Activated CD4-positive, CD25-positive, alpha-beta regulatory T cell treated with anti-CD3 and anti-CD28 coated beads, Interleukin-2, amount 50 U/mL, for 16 hours (primary cell): ENCODE measurements at regions not wholly inside any gene's neighbourhood (a gene's known extent, or its start where the extent isn't known, plus 50 kb on each side); places are given as distances from the start of the nearest gene placed in this dataset.
"Not testable (repeated sequence)": the region's sequence is repeated elsewhere in the genome, so short reads cannot be mapped to it uniquely, and the experiment has no call there.

Source experiments
- DNase-seq: peaks from one replicate; pipeline ENCODE4 v3.0.0-alpha.2; 2020; ENCODE audit warnings: low read depth, low spot score

DNA sequence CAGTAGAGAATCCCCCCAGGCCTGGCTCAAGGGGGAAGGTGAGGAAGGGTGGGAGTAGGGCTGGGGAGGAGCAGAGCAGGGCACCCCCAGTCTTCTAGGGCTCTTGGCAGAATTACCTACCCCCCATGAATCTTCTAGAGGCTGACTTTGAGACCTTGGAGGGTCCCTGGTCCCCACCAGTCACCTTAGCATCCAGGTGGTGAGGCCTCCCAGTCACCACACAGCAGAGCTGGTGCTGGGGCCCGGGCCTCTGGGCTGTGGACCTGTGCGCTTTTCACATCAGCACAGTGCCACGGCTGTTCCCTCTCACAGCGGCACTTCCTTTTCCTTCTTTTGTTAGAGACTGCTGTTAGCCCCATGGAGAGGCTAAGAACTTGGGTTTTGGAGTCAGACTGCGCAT lies 148.6 kb upstream of the PITX1 start:
- no peak for DNase-seq

DNA sequence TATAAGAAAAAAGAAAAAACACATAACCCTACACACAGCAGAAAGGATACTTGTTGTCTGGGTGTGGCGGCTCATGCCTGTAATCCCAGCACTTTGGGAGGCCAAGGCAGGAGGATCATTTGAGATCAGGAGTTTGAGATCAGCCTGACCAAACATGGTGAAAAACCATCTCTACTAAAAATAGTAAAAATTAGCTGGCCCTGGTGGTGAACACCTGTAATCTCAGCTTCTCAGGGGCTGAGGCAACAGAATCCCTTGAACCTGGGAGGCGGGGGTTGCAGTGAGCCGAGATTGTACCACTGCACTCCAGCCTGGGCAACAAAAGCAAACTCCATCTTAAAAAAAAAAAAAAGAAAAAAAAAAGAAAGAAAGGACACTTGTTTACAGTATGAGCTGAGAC lies 147.6 kb upstream of the PITX1 start:
- DNase-seq: no peak

DNA sequence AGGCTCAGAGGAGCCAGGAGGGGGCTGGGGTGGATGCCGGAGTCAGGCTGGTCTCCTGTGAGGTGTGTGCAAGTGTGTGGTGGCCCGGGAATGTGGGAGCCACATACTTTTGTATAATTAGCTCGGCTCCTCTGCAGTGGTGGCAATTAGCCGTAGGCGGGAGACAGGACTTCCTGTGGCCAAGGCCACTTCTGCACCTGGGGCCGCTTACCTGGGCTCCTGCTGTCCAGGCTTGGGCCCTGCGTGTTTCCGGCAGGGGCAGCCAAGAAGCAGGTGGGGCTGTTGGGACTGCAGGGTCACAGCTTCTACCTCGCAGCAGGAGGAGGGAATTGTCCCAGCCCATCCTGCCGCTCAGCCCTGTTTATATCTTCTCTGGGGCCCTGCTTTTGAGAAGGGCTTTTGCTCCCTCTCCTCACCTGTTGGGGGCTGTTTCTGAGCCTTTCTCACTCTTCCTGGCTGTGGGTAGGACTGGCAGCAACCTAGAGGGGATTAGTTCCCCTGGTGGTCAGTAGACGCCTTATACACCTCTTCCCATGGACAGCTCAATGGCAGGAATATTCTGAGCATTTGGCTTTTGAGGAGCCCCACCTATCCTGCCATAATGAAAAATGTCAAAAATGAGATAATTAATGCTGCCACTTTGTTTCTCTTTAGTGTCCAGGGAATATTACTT lies 145.4 kb upstream of the PITX1 start:
- DNase-seq: no peak

DNA sequence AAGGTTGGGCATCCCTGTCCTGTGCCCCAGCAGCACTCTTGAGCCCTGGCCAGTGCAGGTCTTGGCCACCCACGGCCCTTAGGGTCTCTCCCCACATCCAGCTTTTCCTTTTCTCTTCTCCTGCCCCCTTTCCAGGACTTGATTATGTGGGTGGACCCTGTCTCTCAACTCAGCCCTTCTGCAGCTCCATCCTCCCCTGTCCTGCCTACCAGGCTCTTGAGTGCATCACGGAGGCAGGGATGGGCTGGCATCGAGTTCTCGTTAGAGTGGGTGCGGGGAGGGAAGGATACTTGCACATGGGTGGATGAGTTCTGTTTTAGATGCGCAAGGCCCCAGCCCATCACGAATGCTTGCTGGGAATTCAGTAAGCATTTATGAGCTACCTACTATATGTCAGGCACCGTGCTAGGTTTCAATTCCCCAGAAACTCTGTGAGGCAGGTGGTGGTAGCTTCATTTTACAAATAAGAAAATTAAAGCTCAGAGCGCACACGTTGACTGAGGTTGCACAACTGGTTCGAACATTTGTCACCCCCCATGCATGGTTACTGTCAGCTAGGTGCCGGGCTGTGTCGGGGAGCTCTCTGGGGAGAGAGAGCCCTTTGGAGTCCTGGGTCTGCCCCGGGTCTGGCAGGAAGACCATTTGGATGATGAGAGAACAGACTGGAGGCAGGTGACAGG lies 144.6 kb upstream of the PITX1 start:
- DNase-seq: no peak

DNA sequence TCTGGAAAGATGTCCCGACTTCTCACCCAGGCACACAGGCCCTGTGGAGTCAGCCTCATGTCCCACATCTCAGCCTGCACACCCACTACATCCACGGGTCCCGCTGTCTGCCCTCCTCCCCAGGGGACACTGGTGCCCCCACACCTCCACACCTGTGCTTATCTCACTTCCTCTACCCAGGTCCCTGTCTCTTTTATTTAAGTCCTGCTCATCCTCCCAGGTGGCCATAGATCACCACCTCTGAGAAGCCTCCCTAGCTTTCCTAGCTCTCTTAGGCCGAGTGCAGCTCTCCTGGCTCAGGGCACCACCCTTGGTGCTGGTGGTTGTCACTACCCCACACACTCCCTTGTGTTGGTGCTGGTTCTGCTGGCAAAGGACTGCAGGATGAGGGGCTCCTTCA lies 143.6 kb upstream of the PITX1 start:
- no peak for DNase-seq

DNA sequence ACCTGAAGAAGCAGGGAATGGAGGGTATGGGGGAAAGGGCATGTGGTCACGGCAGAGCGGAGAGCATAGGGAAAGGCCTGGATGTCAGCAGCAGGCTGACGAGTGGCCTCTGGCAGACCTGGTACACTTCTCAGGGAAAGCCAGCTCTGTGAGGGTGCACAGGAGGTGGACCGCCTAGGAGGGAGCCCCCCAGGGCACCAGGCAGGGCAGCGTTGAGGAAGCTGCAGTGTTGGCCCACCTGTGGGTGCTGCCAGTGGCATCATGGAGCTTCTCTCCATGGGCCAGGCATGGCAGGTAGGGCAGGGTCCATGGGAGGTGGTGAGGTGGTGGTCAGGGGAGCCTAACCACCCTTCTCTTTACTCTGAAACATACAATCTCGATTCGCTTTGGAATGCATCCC lies 143.0 kb upstream of the PITX1 start:
- no peak for DNase-seq

DNA sequence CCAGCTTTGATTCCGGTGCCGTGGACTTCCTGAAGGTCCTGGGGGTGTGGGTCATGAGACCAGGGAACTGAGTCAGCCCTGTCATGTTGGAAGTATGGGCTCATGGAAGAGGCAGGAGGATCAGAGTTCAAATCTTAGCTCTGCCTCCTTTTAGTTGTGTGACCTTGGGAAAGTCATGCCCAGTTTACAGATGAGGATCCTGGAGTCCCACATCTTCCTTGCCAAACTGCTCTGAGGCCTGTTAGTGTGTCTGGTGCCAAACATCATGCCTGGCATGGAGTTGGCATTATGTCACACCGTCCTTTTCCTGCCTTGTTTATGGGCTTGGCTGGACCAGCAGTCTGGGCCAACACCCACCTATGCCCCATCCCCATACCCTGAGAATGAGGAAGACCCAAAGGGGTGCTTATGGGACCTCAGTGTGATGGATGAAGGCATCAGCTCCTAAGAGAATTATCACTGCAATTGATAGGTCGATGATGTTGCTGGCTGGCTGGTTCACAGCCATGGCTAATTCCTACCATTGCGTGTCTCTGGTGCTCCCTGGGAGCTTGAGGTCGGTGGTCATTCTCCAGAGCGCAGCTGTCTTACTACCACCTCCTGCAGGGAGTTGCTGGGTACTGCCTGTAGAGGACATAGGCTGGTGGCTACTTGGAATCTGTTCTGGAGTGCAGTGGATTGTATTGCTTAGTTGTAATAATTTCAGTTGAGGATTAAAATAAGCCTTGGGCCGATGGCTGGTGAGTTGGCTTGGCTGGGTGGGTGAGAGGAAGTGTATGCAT lies 140.5 kb upstream of the PITX1 start:
- no peak for DNase-seq

DNA sequence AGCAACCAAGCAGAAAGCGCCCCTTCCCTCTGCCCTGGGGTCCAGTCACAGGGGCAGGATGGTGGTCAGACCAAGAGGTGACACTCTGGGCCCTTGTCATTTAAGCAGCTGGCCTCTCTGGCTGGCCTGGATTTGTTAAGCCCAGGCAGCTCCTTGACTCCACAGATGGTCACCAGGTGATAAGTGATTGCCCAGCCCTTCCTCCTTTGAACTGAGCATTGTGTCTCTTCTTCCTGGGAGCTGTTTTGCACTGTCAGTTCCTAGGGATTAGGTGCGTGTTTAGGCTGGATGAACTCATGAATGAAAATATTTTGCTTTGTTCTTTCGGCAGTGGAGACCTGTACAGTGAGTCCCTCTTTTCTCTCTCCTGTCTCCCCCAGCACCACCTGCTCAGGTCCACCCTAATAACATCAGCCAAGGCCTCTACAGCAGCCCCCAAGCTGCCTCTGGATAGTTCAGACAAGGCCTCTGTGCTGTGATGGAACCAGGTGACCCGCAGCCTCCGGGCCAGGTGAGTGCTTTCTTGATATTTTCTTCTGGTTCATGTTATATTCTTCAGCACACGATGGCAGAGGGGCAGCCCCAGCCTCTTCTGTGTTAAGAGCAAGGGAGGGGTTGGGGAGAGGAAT lies 139.7 kb upstream of the PITX1 start:
- no peak for DNase-seq

DNA sequence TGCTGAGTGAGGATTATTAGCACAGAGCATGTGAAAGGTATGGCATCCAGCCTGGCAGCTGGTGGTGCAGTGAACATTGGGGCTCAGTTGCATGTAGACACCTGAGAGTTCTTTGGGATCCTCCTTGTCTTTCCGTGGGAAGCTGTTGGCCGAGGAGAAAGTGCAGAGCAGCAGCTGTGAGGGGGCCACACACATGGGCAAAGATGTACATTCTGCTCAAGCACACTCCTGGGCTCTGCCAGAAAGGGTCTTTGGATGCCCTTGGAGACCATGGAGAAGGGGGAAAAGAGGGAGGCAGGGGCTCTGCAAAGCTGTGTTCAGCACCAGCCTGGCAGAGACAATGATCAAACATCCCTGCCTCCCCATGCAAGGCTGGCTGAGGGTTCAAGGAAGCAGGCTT lies 138.7 kb upstream of the PITX1 start:
- DNase-seq: no peak

DNA sequence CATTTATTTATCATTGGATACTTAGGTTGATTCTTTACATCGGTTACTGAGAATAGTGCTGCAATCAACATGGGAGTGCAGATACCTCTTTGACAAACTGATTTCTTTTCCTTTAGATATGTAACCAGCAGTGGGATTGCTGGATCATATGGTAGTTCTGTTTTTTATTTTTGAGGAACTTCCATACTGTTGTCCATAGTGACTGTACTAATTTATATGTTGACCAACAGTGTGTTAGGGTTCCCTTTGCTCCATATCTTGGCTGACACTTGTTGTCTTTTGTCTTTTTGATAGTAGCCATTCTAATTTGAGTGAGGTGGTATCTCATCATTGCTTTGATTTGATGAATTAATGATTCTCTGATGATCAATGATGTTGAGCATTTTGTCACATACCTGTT lies 137.3 kb upstream of the PITX1 start:
- DNase-seq: no peak

DNA sequence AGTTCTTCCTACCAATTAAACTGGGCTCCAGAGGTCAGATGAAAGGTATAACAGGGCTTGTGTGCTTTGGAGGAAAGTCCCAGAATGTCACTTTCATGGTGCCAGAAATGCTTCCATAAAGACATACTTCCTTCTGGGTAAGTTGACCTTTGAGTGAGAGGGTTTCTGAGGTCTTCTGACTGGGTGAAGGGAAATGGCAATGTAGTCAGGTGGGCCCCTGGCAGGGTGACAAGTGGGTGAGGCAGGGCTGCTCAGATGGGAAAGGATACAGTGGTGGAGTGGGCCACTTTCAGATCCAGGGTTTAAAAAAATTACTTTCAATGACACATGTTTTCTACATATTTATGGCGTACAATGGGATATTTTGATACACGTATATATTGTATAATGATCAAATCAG lies 136.5 kb upstream of the PITX1 start:
- DNase-seq: no peak

DNA sequence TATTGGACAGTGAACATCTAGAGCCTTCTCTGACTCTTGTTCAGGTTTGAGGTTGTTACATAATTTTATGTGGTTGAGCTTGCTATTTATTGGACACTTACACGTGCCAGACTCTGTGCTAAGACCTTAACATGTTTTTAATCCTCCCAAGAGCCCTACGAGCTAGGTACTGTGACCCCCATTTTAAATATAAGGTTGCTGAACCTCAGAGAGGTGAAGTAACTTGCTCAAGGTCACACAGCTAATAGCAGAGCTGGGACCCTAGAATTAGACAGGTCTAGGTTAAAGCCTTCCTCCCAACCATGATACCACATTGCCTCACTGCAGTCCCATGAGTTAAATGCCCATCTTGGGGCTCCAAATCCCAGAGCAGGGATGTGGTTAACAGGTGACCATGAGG lies 135.7 kb upstream of the PITX1 start:
- no peak for DNase-seq

DNA sequence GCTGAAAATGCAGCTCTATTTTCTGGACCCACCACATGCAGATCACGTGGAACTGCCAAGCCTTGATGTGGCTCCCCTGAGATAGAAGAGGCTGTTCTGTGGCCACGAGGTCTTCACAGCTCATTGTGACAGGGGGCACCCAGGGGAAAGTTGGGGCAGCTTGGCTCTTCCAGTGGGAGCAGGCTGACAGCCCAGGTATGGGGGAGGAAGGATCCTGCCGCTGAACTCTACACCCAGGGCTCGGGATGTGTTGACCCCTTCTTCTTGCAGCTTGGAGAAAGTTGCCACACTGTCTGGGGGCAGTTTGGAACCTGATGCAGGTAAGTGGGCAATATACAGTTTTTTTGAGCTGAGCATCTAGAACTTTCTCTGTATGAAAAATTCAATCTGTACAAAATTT lies 133.6 kb upstream of the PITX1 start:
- DNase-seq: no peak

DNA sequence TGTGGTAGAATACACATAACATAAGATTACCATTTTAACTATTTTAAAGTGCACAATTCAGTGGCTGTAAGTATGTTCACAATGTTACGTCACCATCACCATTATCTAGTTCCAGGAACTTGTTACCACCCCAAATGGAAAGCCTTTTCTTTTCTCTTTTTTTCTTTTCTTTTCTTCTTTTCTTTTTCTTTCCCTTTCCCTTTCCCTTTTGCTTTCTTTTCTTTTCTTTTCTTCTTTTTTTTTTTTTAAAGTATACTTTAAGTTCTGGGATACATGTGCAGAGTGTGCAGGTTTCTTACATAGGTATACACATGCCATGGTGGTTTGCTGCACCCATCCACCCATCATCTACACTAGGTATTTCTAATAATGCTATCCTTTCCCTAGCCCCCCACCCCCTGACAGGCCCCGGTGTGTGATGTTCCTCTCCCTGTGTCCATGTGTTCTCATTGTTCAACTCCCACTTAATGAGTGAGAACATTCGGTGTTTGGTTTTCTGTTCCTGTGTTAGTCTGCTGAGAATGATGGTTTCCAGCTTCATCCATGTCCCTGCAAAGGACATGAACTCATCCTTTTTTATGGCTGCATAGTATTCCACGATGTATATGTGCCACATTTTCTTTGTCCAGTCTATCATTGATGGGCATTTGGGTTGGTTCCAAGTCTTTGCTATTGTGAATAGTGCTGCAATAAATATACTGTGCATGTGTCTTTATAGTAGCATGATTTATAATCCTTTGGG lies 131.0 kb upstream of the PITX1 start:
- not testable (repeated sequence) for DNase-seq

DNA sequence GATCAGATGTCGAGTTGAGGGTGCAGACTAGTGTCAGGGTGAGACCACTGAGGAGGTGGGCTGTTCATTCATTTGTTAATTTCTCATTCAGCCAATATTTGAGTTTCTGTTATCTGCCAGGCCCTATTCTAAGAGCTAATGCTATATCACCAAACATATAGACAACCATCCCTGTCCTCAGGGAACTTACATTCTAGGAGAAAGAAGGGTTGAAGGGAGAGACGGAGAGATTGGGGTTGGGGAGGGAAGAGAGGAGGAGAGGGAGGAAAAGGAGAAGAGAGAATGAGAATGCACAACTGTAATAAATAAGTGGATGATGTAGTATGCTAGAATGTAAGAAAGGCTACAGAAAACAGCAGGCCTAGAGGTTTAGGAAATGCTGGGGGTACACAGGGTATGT lies 129.9 kb upstream of the PITX1 start:
- DNase-seq: no peak

DNA sequence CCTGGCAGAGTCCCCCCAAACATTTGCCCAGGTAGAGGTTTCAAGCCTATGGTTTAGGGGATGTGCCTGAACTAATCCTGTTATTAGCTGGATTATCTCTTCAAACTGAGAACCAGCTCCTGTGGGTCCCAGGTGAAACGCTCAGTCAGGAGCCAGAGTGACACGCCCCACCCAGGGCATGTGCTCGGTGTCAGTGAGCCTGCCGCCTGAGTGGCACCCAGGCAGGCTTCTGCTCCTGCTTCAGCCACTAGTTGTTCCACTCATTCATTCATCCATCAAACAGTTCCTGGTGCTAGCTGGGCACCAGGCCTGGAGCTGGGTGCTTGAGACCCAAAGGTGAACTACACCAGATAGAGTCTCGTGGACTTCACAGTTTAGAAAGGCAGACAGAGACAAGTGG lies 129.4 kb upstream of the PITX1 start:
- DNase-seq: no peak

DNA sequence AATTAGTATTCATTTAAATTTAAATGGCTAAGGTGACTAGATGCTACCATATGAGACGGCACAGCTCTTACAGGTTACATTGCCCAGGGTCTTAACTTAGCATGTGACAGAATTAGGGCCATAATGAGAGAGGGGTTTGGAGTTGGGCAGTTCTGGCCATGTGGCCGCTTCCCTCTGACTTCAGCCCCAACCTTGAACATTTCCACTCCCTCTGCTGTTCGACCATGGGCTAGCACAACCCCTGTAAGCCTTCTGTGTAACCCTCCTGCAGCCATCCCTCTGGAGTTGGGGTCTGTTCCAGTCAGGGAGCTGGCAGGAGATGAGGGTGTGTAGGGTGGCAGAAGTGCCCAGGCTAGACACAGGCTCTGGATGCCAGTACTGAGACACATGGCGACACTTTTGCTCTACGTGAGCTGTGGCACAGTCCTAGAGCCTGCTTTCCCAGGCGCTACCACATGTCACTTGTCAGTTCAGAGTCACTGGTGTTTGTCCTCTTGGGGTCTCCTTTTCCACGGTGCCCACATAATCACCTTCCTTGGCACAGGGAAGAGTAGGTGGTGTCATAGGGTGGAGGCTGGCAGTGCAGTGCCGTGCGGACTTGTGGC lies 128.7 kb upstream of the PITX1 start:
- DNase-seq: no peak

DNA sequence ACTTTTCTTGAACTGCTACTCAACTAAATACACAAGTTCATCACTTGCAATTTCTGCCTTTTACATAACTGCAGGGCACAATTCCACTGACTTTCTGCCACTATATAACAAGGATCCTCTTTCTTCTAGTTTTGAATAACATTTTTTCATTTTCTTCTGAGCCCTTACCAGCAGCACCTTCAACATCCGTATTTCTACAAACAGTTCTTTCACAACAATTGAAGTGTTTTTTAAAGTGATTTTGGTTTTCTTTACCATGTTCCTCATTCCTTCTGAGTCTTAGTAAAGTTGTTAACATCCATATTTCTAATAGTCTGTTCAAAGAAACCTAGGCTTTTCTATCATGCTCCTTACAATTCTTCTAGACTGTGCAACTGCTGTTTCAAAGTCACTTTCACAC lies 127.2 kb upstream of the PITX1 start:
- DNase-seq: no peak

DNA sequence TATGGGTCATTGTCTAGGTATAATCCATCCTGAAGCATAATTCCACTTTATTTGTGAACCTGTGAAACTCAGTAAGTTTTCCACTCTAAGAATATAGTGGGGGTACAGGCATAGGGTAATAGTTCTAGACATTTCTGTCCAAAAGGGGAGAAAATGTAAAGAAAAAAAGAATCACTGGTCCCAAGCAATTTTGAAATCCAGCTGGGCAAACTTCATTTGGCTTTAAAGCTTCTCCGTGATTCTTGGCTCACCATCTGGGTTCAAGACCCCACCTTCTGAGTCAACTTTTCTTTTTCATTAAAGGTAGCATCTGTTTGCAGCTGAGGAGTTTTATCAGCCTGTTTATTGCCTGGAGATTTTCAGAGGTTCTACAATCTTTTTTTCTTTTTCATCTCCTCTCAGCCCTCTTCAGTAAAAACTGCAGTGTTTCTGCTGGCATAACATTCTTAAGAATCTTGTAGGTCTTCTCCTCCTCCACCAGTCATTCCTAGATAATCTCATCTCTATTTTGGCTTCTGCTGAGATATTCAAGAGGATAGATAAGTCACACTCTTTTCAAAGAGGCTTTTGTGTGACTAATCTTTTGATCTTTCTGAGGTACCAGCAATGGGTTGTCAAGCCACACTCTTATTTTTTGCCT lies 126.1 kb upstream of the PITX1 start:
- no peak for DNase-seq

DNA sequence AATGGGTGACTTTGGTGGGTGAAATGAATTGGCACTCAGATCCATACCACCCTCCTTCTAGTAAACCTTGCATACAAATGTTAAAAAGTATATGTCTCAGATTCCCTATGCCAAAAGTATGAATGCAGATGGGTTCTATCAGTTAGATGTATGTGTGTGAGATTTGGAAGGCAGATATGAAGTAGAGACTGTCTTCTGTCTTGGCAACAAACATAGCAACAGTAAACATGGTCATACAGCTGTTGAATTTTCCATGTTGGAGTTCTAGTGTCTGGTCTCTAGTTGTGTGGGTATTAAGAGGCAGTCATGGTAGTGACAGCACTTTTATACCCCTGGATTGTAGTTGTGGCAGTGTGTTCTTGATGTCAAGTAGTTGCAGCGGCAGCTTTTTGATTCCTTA lies 125.6 kb upstream of the PITX1 start:
- DNase-seq: no peak

DNA sequence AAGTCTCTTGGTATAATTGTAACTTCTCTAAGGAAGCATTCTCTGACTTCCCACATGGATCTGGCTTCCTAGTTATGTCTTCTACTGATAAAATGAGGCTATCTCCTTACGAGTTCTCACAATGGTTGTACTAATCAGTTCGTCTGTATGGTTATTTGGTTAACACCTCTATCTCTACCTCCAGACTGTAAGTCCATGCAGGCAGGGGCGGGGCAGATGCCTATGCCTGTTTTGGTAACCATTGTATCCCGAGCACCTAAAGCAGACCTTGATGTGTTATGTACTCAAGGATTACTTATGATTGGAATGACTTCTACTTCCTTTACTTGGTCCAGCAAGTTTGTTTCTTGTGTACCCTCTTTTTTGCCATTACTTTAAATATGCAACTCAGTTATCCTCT lies 125.0 kb upstream of the PITX1 start:
- DNase-seq: no peak
